ENCODE measurements at regions not wholly inside any gene's neighbourhood (a gene's known extent, or its start where the extent isn't known, plus 50 kb on each side); places are given as distances from the start of the nearest gene placed in this dataset.

- intact Hi-C loops (cut with DNase I, micrococcal nuclease): no loop called here
- POLR2A ChIA-PET: no interaction called here
- H3K9me3 Mint-ChIP-seq (ENCODE audit: low read depth): peaks cover 3% of the 10 kb centered on the region
- no peak overlapping the region for H3K27ac Mint-ChIP-seq
- no peaks in the 10 kb centered on the region for H3K36me3 Mint-ChIP-seq (ENCODE audit: low read depth)
- CTCF ChIA-PET: no interaction called here
- DNase-seq (no peak), ATAC-seq (no peak)
- no peaks in the 10 kb centered on the region for H3K27me3 Mint-ChIP-seq
- H3K4me3 Mint-ChIP-seq: no peak overlapping the region
- H3K4me1 Mint-ChIP-seq: no peaks in the 10 kb centered on the region
Observed at GRCh38 chr5:2560435-2560834, 191.0 kb downstream of the IRX2 start.

DNA sequence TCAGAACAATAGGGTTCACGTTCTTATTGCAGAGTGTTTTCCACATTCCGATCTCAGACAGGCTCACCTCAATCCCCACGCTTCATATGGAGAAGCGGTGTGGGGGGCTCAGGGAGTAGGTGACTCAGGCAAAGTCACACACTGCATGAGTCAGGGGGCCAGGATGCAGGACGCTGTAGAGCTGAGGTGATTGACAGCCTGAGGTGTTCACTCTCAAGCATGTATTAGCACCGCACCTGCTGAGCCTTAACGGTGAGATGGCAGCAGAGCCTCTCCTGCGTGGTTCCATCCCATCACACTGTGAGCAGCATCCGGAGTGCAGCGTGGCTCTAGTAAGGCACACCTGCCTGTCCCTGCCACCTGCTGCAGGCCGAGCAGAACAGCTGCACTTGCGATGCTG, 194.0 kb downstream of the IRX2 start:
- intact Hi-C loops (cut with DNase I, micrococcal nuclease): no loop called here
- Mint-ChIP-seq H3K9me3 (ENCODE audit: low read depth) (peaks cover 22% of the 10 kb centered on the region), H3K4me1 (no peaks in the 10 kb centered on the region), H3K27ac (no peak overlapping the region), H3K4me3 (no peak overlapping the region), H3K36me3 (ENCODE audit: low read depth) (no peaks in the 10 kb centered on the region), H3K27me3 (no peaks in the 10 kb centered on the region)
- CTCF ChIA-PET: no interaction called here
- POLR2A ChIA-PET: no interaction called here
- DNase-seq (no peak), ATAC-seq (no peak)

- H3K4me3 Mint-ChIP-seq: no peak overlapping the region
- no peak for ATAC-seq
- no peaks in the 10 kb centered on the region for H3K36me3 Mint-ChIP-seq (ENCODE audit: low read depth)
- DNase-seq: no peak
- ChIA-PET CTCF (no interaction called here), POLR2A (no interaction called here)
- no peaks in the 10 kb centered on the region for H3K27me3 Mint-ChIP-seq
- H3K4me1 Mint-ChIP-seq: no peaks in the 10 kb centered on the region
- no peak overlapping the region for H3K27ac Mint-ChIP-seq
- intact Hi-C loops (cut with DNase I, micrococcal nuclease): no loop called here
- peaks cover 20% of the 10 kb centered on the region for H3K9me3 Mint-ChIP-seq (ENCODE audit: low read depth)
Observed at GRCh38 chr5:2556375-2556966, 195.0 kb downstream of the IRX2 start.

DNA sequence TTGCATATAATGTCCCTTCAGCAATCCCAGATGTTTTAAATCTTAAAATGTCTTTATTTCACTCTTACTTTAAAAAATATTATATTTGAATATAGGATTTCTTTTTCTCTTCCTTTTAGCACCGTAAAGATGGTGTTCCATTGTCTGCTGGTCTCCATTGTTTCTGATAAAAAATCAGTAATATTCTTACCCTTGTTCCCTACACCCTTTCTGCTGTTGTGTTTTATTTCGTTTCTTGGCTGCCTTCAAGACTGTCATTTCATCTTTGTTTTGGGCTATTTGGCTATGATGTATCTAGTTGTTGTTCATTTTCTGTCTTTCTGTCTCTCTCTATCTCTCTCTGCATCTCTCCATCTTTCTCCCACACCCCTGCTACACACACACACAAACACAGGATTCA, 197.9 kb downstream of the IRX2 start:
- no peaks in the 10 kb centered on the region for H3K36me3 Mint-ChIP-seq (ENCODE audit: low read depth)
- CTCF ChIA-PET: no interaction called here
- peaks cover 20% of the 10 kb centered on the region for H3K9me3 Mint-ChIP-seq (ENCODE audit: low read depth)
- DNase-seq: no peak
- no peak overlapping the region for H3K27ac Mint-ChIP-seq
- no peaks in the 10 kb centered on the region for H3K4me1 Mint-ChIP-seq
- H3K27me3 Mint-ChIP-seq: no peaks in the 10 kb centered on the region
- POLR2A ChIA-PET: no interaction called here
- ATAC-seq: no peak
- H3K4me3 Mint-ChIP-seq: no peak overlapping the region
- intact Hi-C loops (cut with DNase I, micrococcal nuclease): no loop called here

GRCh38 chr5:2550509-2550908, 201.0 kb downstream of the IRX2 start:
- Mint-ChIP-seq H3K4me1 (no peaks in the 10 kb centered on the region), H3K36me3 (ENCODE audit: low read depth) (no peaks in the 10 kb centered on the region), H3K27ac (no peak overlapping the region), H3K27me3 (no peaks in the 10 kb centered on the region), H3K9me3 (ENCODE audit: low read depth) (peaks cover 20% of the 10 kb centered on the region), H3K4me3 (no peak overlapping the region)
- CTCF ChIA-PET: no interaction called here
- intact Hi-C loops (cut with DNase I, micrococcal nuclease): no loop called here
- no peak for ATAC-seq
- no peak for DNase-seq
- POLR2A ChIA-PET: no interaction called here

DNA sequence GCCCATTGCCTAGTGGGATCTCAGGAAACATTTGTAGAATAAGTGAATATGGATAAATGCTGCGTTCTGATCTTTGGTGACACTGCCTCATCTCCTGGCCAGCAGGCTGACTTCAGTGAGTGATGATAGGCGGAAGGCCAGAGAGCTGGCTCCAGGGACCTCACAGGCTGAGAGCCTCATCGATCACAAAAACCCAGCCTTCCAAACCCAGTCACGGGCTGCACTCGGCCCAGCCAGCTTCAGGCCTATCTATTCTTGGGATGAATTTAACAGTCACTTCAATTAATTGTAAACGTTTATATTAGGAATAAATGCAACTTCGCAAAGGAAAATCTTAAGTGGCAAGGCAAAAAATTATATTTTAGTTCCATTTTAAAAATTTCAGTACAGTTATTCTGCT, 201.6 kb downstream of the IRX2 start:
- intact Hi-C loops (cut with DNase I, micrococcal nuclease): no loop called here
- DNase-seq (no peak), ATAC-seq (no peak)
- Mint-ChIP-seq H3K36me3 (ENCODE audit: low read depth) (no peaks in the 10 kb centered on the region), H3K4me1 (no peaks in the 10 kb centered on the region), H3K27ac (no peak overlapping the region), H3K27me3 (no peaks in the 10 kb centered on the region), H3K9me3 (ENCODE audit: low read depth) (peaks cover 18% of the 10 kb centered on the region), H3K4me3 (no peak overlapping the region)
- POLR2A ChIA-PET: no interaction called here
- CTCF ChIA-PET: no interaction called here

GRCh38 chr5:2549354-2549753, 202.1 kb downstream of the IRX2 start:
- Mint-ChIP-seq H3K27ac (no peak overlapping the region), H3K4me1 (no peaks in the 10 kb centered on the region), H3K9me3 (ENCODE audit: low read depth) (peaks cover 12% of the 10 kb centered on the region), H3K4me3 (no peak overlapping the region), H3K36me3 (ENCODE audit: low read depth) (no peaks in the 10 kb centered on the region), H3K27me3 (no peaks in the 10 kb centered on the region)
- no peak for DNase-seq
- ChIA-PET CTCF (no interaction called here), POLR2A (no interaction called here)
- ATAC-seq: no peak
- intact Hi-C loops (cut with DNase I, micrococcal nuclease): no loop called here

- no peak overlapping the region for H3K27ac Mint-ChIP-seq
- H3K9me3 Mint-ChIP-seq (ENCODE audit: low read depth): no peaks in the 10 kb centered on the region
- intact Hi-C loops (cut with DNase I, micrococcal nuclease): no loop called here
- no peaks in the 10 kb centered on the region for H3K4me1 Mint-ChIP-seq
- H3K27me3 Mint-ChIP-seq: no peaks in the 10 kb centered on the region
- H3K36me3 Mint-ChIP-seq (ENCODE audit: low read depth): no peaks in the 10 kb centered on the region
- H3K4me3 Mint-ChIP-seq: no peak overlapping the region
- DNase-seq (no peak), ATAC-seq (no peak)
- ChIA-PET CTCF (no interaction called here), POLR2A (no interaction called here)
Observed at GRCh38 chr5:2546938-2547337, 204.5 kb downstream of the IRX2 start.

- Mint-ChIP-seq H3K4me3 (no peak overlapping the region), H3K27ac (no peak overlapping the region), H3K36me3 (ENCODE audit: low read depth) (no peaks in the 10 kb centered on the region), H3K27me3 (peaks cover 2% of the 10 kb centered on the region), H3K4me1 (no peaks in the 10 kb centered on the region), H3K9me3 (ENCODE audit: low read depth) (peaks cover 3% of the 10 kb centered on the region)
- ChIA-PET CTCF (no interaction called here), POLR2A (no interaction called here)
- no peak for ATAC-seq
- intact Hi-C loops (cut with DNase I, micrococcal nuclease): no loop called here
- DNase-seq: no peak
Observed at GRCh38 chr5:2544003-2544402, 207.5 kb downstream of the IRX2 start.

- DNase-seq (no peak), ATAC-seq (no peak)
- CTCF ChIA-PET: no interaction called here
- POLR2A ChIA-PET: no interaction called here
- H3K4me1 Mint-ChIP-seq: no peaks in the 10 kb centered on the region
- no peak overlapping the region for H3K4me3 Mint-ChIP-seq
- intact Hi-C loops (cut with DNase I, micrococcal nuclease): no loop called here
- no peaks in the 10 kb centered on the region for H3K36me3 Mint-ChIP-seq (ENCODE audit: low read depth)
- peaks cover 3% of the 10 kb centered on the region for H3K9me3 Mint-ChIP-seq (ENCODE audit: low read depth)
- H3K27me3 Mint-ChIP-seq: peaks cover 3% of the 10 kb centered on the region
- no peak overlapping the region for H3K27ac Mint-ChIP-seq
Observed at GRCh38 chr5:2542821-2543220, 208.7 kb downstream of the IRX2 start.

DNA sequence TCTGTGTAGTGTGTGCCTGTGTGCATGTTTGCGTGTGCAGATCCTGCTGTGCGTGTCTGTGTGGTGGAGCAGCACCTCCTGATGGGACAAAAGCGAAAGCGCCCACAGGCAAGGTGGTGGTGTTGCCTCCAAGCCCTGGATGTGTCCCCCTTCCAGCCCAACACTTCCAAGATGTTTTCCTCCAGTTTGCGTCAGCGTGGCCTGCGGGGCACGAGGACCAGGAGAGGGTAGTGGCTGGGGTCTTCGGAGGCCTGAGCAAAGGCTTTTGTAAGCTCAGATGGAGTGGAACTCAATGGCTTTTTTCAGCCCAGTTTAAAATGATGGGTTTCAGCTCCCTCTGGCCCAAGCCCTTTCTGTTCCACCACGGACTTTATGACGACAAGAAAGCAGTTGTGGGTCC, 209.5 kb downstream of the IRX2 start:
- POLR2A ChIA-PET: no interaction called here
- intact Hi-C loops (cut with DNase I, micrococcal nuclease): no loop called here
- DNase-seq (no peak), ATAC-seq (no peak)
- CTCF ChIA-PET: no interaction called here
- H3K4me3 Mint-ChIP-seq: no peak overlapping the region
- H3K36me3 Mint-ChIP-seq (ENCODE audit: low read depth): no peaks in the 10 kb centered on the region
- no peak overlapping the region for H3K27ac Mint-ChIP-seq
- H3K4me1 Mint-ChIP-seq: no peaks in the 10 kb centered on the region
- H3K9me3 Mint-ChIP-seq (ENCODE audit: low read depth): peaks cover 3% of the 10 kb centered on the region
- peaks cover 10% of the 10 kb centered on the region for H3K27me3 Mint-ChIP-seq

DNA sequence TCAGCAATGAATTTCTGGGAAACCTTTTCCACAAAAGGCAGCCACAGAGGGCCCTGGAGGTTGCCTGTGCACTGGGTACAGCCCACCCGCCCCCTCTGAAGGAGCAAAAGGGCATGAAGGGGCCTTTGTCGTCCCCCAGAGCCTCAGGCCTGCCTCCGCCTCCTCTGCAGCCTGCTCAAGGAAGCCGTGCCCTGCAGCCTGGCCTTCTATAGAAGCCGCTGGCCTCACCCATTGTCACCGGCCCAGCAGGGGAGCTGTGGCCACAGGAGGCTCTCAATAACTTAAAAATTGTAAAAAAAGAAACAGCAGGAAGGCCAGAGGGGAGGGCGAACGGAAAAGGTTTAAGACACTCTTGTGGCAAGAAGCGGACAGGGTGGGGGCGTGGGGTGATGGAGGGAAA, 213.3 kb downstream of the IRX2 start:
- ATAC-seq (no peak), DNase-seq (no peak)
- H3K4me1 Mint-ChIP-seq: no peaks in the 10 kb centered on the region
- ChIA-PET POLR2A (no interaction called here), CTCF (no interaction called here)
- H3K4me3 Mint-ChIP-seq: no peak overlapping the region
- no peaks in the 10 kb centered on the region for H3K36me3 Mint-ChIP-seq (ENCODE audit: low read depth)
- H3K27ac Mint-ChIP-seq: no peak overlapping the region
- H3K9me3 Mint-ChIP-seq (ENCODE audit: low read depth): peaks cover 5% of the 10 kb centered on the region
- intact Hi-C loops (cut with DNase I, micrococcal nuclease): no loop called here
- H3K27me3 Mint-ChIP-seq: peaks cover 12% of the 10 kb centered on the region

DNA sequence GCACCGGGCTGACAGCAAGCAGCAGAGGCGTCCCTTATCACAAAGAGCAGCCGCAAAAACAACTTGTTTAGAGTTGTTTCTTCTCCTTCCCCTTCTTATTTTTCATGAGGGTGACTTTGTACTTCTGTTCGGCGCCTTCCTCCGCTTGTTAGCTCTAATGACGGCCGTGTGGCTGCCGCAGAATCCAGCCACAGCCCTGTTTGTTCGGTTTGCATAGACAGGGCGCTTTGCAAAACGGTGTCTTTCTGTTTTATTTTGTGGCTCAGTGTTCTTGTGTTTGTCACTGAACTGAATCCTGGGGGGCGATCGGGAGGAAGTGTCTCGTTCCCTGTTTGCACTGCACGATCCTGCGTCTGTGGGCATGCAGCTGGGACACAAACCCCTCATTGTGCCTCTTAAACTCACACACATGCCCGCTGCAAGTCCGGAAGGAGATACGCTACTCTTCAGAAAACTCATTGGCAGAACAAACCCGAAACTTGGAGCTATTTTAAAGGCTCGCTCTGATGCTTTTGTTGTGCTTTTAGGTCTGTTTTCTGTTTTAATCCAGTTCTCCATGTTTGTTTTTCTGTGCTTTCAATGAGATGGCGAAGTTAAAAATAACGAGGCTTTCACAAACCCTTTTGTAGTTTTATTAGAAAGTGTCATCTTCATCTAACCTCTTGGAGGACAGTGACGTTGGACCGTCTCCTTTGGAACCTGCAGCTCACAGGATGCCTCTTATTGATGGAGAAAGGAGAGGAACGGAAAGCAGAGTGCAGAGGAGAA, 213.9 kb downstream of the IRX2 start:
- no peak overlapping the region for H3K27ac Mint-ChIP-seq
- ATAC-seq: no peak
- H3K4me3 Mint-ChIP-seq: no peak overlapping the region
- H3K9me3 Mint-ChIP-seq (ENCODE audit: low read depth): peaks cover 5% of the 10 kb centered on the region
- no peaks in the 10 kb centered on the region for H3K4me1 Mint-ChIP-seq
- POLR2A ChIA-PET: no interaction called here
- CTCF ChIA-PET: no interaction called here
- intact Hi-C loops (cut with DNase I, micrococcal nuclease): no loop called here
- no peaks in the 10 kb centered on the region for H3K36me3 Mint-ChIP-seq (ENCODE audit: low read depth)
- H3K27me3 Mint-ChIP-seq: peaks cover 12% of the 10 kb centered on the region
- DNase-seq: no peak

Data from activated CD4-positive, alpha-beta T cell treated with anti-CD3 and anti-CD28 coated beads for 36 hours (primary cell).